ENCODE measurements at regions not wholly inside any gene's neighbourhood (a gene's known extent, or its start where the extent isn't known, plus 50 kb on each side); places are given as distances from the start of the nearest gene placed in this dataset.

GRCh38 chr22:27591060-27591459 is 210.5 kb downstream of the MN1 start:
- no peak for TF ChIP-seq CTCF (conservative IDR thresholded peaks at IDR 0.05; ENCODE audit: low read length)
- H3K4me3 ChIP-seq (ENCODE audit: low read length): no peak overlapping the region
- no peak for DNase-seq (ENCODE audit: low read depth)

- TF ChIP-seq CTCF (conservative IDR thresholded peaks at IDR 0.05; ENCODE audit: low read length): no peak
- H3K4me3 ChIP-seq (ENCODE audit: low read length): no peak overlapping the region
- DNase-seq (ENCODE audit: low read depth): no peak
Measured at GRCh38 chr22:27593378-27593777, 208.2 kb downstream of the MN1 start.

- DNase-seq (ENCODE audit: low read depth): no peak
- TF ChIP-seq CTCF (conservative IDR thresholded peaks at IDR 0.05; ENCODE audit: low read length): no peak
- no peak overlapping the region for H3K4me3 ChIP-seq (ENCODE audit: low read length)
Measured at GRCh38 chr22:27594020-27594419, 207.5 kb downstream of the MN1 start.

- DNase-seq (ENCODE audit: low read depth): no peak
- H3K4me3 ChIP-seq (ENCODE audit: low read length): no peak overlapping the region
- no peak for TF ChIP-seq CTCF (conservative IDR thresholded peaks at IDR 0.05; ENCODE audit: low read length)
Measured at GRCh38 chr22:27594474-27595134, 207.0 kb downstream of the MN1 start.

- no peak for TF ChIP-seq CTCF (conservative IDR thresholded peaks at IDR 0.05; ENCODE audit: low read length)
- DNase-seq (ENCODE audit: low read depth): no peak
- H3K4me3 ChIP-seq (ENCODE audit: low read length): no peak overlapping the region
Measured at GRCh38 chr22:27596133-27596870, 205.3 kb downstream of the MN1 start.

- TF ChIP-seq CTCF (conservative IDR thresholded peaks at IDR 0.05; ENCODE audit: low read length): no peak; the same call in 1 of the 2 replicates
- H3K4me3 ChIP-seq (ENCODE audit: low read length): no peak overlapping the region
- DNase-seq (ENCODE audit: low read depth): no peak
Measured at GRCh38 chr22:27597703-27598444, 203.7 kb downstream of the MN1 start.

Measured in AG10803 (cell line).